ENCODE measurements at regions not wholly inside any gene's neighbourhood (a gene's known extent, or its start where the extent isn't known, plus 50 kb on each side); places are given as distances from the start of the nearest gene placed in this dataset.

DNA sequence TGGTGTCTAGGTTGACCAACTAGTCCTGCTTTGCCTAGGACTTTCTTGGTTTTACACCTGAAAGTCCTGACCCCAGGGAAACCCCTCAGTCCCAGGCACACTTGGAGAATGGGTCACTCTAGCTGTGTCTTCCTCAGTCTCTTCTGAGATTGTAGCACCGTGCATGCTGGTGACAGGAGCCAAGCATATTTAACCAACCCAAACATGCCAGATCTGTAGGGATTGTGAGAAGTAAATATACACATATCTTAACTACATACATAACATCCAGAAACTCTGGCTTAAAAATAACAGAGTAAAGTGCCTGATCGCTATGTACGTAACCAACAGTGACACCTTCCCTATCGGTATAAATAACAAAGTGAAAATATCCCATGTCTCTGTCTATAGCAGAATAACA lies 158.1 kb downstream of the HAPSTR1 start:
- TF ChIP-seq ESRRA (CRISPR knock-in tag; IDR thresholded peaks at IDR 0.05; ENCODE audit: borderline replicate concordance) (no peak), CREB1 (CRISPR knock-in tag; IDR thresholded peaks at IDR 0.05) (no peak), E2F5 (CRISPR knock-in tag; IDR thresholded peaks at IDR 0.05) (no peak), CTCF (IDR thresholded peaks at IDR 0.05) (no peak), SP1 (CRISPR knock-in tag; conservative IDR thresholded peaks at IDR 0.05) (no peak)
- TF ChIP-seq, protein P1, sequence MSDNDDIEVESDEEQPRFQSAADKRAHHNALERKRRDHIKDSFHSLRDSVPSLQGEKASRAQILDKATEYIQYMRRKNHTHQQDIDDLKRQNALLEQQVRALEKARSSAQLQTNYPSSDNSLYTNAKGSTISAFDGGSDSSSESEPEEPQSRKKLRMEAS (CRISPR knock-in tag; IDR thresholded peaks at IDR 0.05): no peak

Measured in WTC11 (cell line).